8988T (cell line): ENCODE measurements at regions not wholly inside any gene's neighbourhood (a gene's known extent, or its start where the extent isn't known, plus 50 kb on each side); places are given as distances from the start of the nearest gene placed in this dataset.
"Not testable (repeated sequence)": the region's sequence is repeated elsewhere in the genome, so short reads cannot be mapped to it uniquely, and the experiment has no call there.

ENCODE experiments used
- DNase-seq: peaks from one replicate; pipeline ENCODE4 v3.0.0; 2011

GRCh38 chr9:85792057-85792456 lies 50.3 kb upstream of the AGTPBP1 start:
- DNase-seq, result not testable (repeated sequence)

- DNase-seq, result not testable (repeated sequence)
These were observed 61.4 kb upstream of the AGTPBP1 start for GRCh38 chr9:85802978-85803695.

DNA sequence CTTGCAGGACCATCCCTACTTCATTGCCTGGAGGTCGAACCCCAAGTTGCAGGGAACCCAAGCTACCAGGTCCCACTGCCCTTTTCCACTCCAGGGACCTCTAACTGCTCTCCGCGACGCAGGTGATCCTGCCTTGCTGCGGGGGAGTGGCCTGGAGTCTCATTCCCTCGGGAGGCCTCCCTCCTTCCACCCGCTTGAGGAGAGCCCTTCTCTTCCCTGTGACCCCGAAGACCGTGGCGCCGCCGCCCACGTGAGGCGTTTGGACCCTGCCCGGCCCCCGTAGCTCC lies 63.0 kb upstream of the AGTPBP1 start:
- peak; percentile 4 for DNase-seq

- peak; percentile 18 for DNase-seq
These were observed 63.6 kb upstream of the AGTPBP1 start for GRCh38 chr9:85805134-85806005.

- not testable (repeated sequence) for DNase-seq
These were observed 66.6 kb upstream of the AGTPBP1 start for GRCh38 chr9:85808329-85808728.

DNA sequence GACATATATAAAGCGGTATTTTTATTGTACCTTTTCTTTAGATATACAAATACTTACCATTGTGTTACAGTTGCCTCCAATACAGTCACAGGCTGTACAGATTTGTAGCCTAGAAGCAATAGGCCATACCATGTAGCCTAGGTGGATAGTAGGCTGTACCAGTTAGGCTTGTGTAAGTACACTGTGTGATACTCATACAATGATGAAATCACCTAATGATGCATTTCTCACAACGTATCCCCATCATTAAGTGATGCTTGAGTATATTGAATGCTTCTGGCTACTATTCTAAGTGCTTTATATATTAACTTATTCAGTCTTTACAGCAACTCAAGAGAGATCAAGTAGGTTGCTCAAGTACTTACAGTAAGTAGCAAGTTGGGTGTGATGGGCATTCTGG lies 71.6 kb upstream of the AGTPBP1 start:
- not testable (repeated sequence) for DNase-seq

GRCh38 chr9:85814800-85815199 lies 73.0 kb upstream of the AGTPBP1 start:
- DNase-seq, result not testable (repeated sequence)

DNA sequence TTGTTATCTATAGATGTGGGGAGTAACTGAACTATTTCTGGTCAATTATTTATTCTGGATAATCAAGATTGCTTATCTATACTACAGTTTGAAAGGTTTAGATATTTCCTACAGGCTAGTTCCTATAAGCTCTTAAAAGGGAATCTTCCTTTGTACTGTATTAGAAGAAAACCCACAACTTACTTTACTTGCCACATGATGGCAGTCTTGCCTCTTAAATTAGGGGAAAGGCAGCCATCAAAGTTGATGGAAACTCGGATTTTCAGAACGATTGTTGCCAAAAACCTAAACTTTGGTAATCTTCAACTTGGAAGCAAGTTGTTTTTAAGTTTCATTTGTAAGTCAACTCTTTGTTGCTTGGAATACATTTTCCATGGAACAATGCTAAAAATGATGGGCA lies 77.2 kb upstream of the AGTPBP1 start:
- not testable (repeated sequence) for DNase-seq

GRCh38 chr9:85820598-85820997 lies 78.8 kb upstream of the AGTPBP1 start:
- DNase-seq, result not testable (repeated sequence)

DNA sequence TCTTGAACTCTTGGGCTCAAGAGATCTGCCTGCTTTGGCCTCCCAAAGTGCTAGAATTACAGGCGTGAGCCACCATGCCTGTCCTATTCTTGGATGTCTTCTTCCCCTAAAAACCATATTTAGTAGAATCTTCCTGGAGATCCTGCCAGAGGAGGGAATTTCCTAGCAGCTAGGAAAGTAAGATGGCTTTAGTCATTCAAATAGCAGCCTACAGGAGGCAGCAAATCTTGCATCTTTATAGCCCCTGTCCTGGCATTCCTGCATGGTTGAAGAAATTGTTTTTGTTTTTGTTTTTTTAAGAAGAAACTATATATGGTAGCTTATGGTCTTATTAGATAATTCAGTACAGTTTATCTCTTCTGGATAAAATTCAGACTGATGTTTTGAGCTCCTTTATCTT lies 83.2 kb upstream of the AGTPBP1 start:
- peak; percentile 20 for DNase-seq

DNA sequence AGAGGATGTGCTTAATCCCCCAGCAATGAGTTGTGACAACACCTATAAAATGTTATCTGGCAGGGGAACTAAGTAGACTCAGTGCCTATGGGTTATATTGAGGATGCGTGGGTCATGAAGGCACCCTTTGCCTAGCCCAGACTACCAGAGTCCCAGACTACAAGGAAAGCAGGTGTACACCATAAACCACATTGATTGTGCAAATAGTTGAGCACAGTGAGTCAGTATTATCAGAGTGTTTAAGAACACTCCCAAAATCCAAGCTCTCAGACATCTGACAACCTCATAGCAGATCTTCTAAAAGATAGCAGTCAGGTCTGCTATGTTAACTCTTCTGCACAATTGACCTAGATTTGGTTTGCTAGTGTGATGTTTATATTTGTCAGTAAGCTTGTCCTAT lies 92.8 kb upstream of the AGTPBP1 start:
- DNase-seq, result not testable (repeated sequence)

- not testable (repeated sequence) for DNase-seq
These were observed 97.0 kb upstream of the NAA35 start for GRCh38 chr9:85843949-85844348.

DNA sequence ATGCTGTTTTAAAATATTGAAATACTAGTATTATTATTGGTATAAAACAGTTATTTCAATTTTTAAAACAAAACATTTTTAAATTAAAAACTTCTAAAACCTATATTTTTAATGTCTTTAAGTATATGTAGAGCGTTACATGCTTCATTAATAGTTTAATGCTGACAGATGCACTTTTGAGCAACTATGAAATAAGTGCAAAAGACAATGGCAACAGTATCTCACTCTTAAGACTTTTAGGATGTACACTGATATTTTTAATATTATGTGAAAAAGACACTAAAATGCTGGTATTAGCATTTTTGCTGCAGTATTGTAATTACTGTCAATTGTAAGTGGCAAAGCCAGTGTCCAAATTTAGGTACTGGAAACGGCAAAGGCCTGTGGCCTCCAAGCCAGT lies 93.2 kb upstream of the NAA35 start:
- not testable (repeated sequence) for DNase-seq

DNA sequence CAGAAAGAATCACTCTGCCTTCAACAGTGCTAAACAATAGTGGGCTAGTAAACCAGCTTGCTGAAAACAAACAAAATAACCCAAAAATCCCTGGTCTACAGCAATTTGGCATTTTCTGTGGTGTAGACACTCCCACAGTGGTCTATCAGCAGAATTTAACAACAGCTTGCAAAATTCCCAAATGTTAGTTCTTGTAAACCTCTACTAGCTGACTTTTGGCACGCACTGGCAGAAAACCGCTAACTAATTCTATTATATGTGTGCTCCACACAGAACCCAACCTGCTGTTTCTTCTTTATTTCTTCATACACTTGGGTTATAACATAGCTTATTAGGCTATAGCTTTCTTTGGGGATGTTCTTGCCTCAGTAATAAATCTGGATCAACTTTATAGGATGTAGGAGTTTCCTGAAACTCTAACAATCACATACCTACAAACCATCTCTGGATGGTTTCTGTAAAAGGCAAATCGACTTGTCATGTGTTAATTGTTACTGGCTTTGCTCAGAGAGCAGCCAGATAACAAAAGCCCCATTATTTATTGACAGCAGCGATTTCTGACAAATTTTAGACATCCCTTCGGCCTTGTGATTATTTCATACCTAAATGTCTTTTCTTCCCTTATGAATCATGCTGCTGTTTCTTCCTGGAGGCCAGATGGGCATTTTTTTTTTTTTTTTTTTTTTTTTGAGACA lies 82.7 kb upstream of the NAA35 start:
- DNase-seq, result no peak

- DNase-seq, result no peak
These were observed 81.2 kb upstream of the NAA35 start for GRCh38 chr9:85859765-85860164.

GRCh38 chr9:85861882-85862281 lies 79.1 kb upstream of the NAA35 start:
- not testable (repeated sequence) for DNase-seq

- no peak for DNase-seq
These were observed 77.1 kb upstream of the NAA35 start for GRCh38 chr9:85863875-85864274.

DNA sequence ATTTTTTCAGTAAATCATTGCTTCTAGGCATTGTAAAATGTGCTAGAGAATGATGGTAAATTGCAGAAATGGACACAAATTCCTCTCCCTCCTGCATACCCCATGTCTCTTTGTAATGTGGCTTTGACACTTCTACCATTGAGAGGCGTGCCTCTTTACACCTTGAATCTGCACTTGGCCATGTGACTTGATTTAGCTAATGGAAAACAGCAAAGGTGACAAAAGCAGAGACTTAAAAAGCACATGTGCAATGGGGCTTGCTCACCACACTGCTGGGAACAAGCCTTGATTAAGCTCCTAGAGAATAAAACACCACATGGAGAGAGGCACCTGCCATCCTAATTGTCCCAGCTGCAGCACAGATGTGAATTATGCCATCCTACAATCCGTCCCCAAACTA lies 69.9 kb upstream of the NAA35 start:
- no peak for DNase-seq

- DNase-seq, result not testable (repeated sequence)
These were observed 69.3 kb upstream of the NAA35 start for GRCh38 chr9:85871683-85872082.

DNA sequence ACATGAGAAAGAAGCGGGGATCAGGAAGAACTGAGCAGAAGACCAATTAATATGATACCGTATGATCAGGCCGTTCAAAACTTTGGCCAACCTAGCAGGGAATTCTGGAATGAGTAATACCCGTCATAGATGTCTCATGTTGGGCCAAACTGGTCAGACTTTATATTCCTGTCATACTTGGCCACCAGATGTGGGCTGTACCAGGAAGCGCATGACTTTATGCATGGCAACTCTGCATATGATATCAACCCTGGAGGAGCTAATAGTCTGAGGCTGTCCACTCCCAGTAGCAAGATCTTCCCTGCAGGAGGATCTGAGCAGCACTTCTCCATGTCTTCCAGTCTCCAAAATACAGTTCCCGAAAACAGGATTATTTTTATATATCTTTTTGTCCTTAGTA lies 68.5 kb upstream of the NAA35 start:
- DNase-seq, result no peak

DNA sequence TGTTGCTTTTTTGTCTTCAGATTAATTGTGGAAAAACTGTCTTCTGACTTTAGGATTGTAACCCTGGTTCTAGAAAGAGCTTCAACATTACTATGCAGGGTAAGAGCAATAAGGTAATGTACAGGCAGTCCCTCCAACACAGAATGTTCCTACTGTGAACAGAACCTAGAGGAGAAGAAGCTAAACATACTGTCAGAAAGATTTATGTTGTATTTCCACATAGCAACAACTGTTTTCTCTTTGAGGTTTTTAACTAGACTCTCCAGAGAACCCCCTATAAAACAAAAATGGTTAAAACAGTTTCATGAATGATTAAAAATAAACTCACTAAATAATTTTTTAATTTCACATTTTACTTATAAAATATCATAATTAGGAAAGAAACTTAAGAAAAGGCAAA lies 64.3 kb upstream of the NAA35 start:
- DNase-seq, result no peak

- not testable (repeated sequence) for DNase-seq
These were observed 61.9 kb upstream of the NAA35 start for GRCh38 chr9:85878872-85879597.

DNA sequence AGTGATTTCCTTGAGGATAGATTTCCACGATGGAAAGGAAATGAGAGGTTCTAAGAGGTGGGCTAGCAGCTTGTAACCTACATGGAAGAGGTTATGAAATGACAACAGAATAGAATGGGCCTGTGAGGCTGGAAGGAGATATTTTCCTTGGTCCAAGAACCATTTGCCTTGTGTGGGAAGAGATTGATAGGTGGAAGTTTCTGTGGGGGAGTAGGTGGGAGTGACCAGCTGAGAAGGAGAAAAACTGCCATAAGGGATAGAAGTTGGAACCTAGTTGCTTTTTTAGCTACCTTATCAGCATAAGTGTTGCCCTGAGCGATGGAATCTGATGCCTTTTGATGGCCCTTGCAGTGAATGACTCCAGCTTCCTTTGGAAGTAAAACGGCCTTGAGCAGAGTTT lies 60.4 kb upstream of the NAA35 start:
- not testable (repeated sequence) for DNase-seq
